GM18907 (cell line): ENCODE measurements at regions not wholly inside any gene's neighbourhood (a gene's known extent, or its start where the extent isn't known, plus 50 kb on each side); places are given as distances from the start of the nearest gene placed in this dataset.

Experiments used
- ATAC-seq: cut with Tn5 transposase; IDR thresholded peaks from one replicate; pipeline ENCODE4 v1.9.1; 2021; ENCODE audit warnings: mild to moderate bottlenecking, moderate library complexity; ENCODE audit not compliant: unreplicated experiment

DNA sequence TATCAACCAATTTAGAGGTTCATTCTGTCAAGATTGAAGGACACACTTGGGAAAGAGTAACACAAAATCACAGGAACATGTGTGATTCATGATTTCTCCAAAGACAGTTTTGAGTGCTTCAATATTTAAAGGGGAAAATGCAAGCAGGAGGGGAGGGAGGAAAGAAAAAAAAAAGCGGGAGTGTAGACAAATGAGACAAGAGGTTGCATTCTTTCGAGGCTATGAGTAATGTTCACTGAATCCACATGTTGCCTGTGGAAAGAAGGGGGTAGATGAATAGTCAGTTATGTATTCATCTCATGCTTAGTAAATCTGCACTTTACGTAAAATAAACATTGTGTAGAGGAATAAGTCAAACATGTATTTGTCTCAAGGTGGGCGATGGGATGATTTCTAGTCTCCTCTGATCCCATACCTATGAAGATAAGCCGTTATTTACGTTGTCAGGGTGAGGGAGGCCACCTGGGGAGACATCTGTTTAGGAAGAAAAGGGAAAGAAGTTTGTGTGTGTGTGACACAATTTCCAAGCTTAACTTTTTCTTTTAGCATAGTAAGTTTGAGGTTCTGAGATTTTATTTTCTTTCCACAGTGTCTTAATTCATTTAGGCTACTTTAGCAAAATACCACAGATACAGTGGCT lies 211.0 kb upstream of the ZC3H15 start:
- no peak for ATAC-seq

DNA sequence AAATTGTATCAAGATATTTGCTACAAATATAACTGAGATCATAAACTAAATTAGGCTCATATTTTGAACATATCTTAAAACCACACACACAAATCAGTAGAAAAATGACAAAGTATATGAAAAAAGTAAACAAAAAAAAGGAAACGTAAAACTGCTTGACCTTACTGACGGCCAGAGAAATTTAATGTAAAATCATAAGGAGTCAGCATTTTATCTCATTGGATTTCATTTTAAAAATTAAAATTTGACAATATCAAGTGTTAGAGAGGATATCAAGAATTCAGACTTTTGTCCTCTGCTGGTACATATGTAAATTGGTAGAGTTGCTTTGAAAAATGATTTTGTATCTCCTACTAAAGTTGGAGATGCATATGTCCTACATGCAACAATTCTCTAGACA lies 209.2 kb upstream of the ZC3H15 start:
- no peak for ATAC-seq

- ATAC-seq = no peak
Measured at GRCh38 chr2:186281726-186282125, 204.3 kb upstream of the ZC3H15 start.

DNA sequence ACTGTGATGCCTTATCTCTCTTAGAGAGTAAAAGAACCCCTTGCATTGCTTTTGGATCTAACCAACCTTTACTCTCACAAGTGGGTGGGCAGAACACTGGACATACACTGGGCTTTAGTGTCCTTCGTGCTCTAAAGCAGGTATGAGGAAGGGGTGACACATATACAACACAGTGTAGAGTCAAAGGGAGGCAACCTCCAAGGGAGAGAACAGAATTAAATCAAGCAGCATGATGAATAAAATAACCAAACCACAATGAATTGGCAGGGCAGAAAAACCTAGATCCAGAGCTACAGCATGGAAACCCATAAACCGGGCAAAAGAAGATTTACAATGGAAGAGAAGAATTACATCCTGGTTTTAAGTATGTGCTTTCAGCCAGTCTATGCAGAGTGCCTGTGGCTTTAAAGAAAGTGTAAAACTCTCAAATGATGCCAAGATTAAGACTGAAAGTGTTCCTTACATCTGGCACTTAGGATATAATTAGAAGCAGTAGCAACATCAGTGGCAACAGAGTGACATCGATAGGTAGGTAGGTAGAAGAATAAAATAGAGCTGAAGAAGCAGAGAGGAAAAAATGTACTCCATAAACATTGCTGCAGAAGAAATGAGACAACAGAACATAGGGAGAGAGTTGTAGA lies 191.7 kb upstream of the ZC3H15 start:
- no peak for ATAC-seq

GRCh38 chr2:186299610-186300009 lies 186.4 kb upstream of the ZC3H15 start:
- ATAC-seq = no peak

GRCh38 chr2:186302263-186302662 lies 183.8 kb upstream of the ZC3H15 start:
- no peak for ATAC-seq

DNA sequence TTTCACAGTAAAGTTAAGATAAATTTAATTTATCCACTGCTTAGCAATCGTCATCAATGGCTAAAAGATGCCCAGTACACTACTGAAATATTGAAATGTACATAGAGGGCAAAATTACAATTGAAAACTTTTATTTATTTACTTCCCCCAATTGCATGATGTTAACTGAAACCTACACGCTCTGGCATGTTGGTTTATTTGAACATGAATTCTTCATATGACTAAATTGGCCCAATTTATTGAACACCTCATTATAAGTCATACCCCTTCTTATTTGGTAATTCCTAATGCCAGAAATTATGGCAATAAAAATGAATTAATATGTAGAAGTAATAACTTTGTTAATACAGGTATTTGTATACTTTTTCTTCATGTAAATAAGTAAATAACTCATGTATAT lies 183.0 kb upstream of the ZC3H15 start:
- ATAC-seq = no peak

GRCh38 chr2:186304064-186304463 lies 182.0 kb upstream of the ZC3H15 start:
- no peak for ATAC-seq

- ATAC-seq = no peak
Measured at GRCh38 chr2:186306754-186307153, 179.3 kb upstream of the ZC3H15 start.

- ATAC-seq = peak; percentile 79
Measured at GRCh38 chr2:186307871-186308270, 178.2 kb upstream of the ZC3H15 start.

DNA sequence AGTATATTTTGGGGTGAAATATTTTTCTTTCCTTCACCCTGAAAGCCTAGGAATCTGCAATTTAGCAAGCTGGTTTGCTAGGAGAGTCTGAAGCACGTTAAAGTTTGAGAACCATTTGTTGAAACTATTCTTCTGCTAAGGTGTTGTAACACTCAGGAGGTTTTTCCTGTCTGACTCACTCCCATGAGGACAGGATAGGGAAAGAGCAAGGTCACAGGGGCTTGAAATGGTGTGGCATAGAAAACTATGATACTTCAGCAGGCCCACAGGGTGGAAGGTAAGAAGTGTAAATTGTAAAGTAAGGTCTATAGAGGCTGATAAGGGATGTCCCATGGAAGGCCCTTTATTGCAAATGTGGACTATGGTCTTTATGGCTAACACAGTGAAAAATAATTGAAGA lies 177.7 kb upstream of the ZC3H15 start:
- peak; percentile 16 for ATAC-seq

DNA sequence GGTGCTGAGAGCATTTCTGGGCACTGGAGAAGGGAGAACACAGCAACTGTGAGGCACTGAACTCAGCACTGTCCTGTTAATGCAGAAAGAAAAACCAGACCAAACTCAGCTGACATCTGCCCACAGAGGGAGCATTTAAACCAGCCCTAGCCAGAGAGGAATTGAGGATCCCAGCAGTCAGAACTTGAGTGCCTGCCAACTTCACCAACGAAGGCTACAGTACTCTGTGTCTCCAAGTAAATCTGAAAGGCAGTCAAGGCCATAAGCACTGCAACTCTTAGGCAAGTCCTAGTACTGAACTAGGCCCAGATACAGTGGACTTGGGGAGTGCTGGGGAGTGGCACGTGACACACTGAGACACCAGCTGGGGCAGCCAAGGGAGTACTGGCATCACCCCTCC lies 176.2 kb upstream of the ZC3H15 start:
- ATAC-seq = no peak

DNA sequence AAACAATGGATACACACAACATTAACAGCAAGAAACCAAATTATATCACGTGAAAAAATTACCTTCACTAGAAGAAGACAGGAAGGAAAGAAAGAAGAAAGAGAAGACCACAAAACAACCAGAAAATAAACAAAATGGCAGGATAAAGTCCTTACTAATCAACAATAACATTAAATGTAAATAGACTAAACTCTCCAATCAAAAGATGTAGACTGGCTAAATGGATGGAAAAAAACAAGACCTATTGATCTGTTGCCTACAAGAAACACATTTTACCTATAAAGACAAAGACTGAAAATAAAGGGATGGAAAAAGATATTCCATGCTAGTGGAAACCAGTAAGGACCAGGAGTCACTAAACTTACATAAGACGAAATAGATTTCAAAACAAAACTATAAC lies 167.0 kb upstream of the ZC3H15 start:
- ATAC-seq = no peak

- no peak for ATAC-seq
Measured at GRCh38 chr2:186325827-186326535, 160.1 kb upstream of the ZC3H15 start.

- ATAC-seq = peak; percentile 66
Measured at GRCh38 chr2:186327251-186327868, 158.7 kb upstream of the ZC3H15 start.

- no peak for ATAC-seq
Measured at GRCh38 chr2:186328838-186329237, 157.2 kb upstream of the ZC3H15 start.

GRCh38 chr2:186330050-186330449 lies 156.0 kb upstream of the ZC3H15 start:
- ATAC-seq = no peak

DNA sequence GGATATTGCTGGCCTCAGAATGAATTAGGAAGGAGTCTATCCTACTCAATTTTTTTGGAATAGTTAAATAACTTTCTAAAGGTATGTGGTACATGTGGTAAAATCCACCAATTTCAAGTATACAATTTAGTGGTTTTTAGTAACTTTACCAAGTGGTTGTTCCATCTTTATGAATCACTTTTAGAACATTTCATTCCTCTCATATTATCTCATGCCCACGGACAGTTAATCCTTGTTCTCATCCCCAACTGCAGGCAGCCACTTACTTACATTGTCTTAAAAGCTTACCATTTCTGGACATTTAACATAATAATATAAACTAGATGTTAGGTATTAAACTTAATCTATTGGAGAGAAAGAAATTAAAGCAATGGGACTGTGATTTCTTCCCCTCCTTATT lies 146.3 kb upstream of the ZC3H15 start:
- no peak for ATAC-seq

- no peak for ATAC-seq
Measured at GRCh38 chr2:186342029-186342428, 144.0 kb upstream of the ZC3H15 start.

DNA sequence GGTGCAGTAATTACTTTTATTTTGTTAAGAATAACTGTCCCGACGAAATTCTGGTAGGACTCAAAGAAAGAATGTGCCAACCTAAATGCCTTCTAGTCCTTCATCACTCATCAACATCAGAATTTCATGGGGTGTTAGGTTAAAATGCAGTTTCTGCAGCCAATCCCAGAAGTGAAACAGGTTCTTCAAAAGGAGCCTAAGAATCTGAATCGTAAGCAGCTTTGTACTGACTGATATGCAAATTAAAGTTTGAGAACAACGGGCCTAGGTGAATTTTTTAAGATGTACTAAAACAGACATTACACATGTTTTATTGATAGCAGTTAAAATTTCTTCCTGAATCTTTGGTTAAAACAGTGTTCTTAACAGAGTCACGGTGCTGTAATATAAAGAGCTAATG lies 140.3 kb upstream of the ZC3H15 start:
- ATAC-seq = no peak

DNA sequence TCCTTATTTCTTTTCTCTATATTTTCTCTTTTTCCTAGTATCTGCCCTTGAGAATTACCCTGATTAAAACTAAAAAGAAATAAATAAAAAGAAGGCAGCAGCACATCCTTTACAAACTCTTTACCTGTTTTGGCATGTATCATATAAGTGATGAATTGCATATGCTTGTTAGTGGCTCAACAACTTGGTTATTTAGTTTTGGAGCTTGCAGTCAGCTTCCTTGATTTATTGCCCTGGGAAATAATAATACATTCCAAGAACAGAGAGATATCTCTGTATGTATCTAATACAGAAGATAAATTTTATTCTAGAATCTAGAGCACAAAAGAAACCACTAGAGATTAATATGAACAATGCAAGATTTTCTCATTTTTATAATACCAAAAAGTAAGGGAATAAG lies 139.8 kb upstream of the ZC3H15 start:
- no peak for ATAC-seq

GRCh38 chr2:186347472-186347871 lies 138.6 kb upstream of the ZC3H15 start:
- ATAC-seq = peak; percentile 58
